DOHH2 (cell line): ENCODE measurements at regions not wholly inside any gene's neighbourhood (a gene's known extent, or its start where the extent isn't known, plus 50 kb on each side); places are given as distances from the start of the nearest gene placed in this dataset.

Experiments
- EZH2phosphoT487 ChIP-seq: fragments of 200-600 bp; sonication (generic); IDR thresholded peaks from 2 replicates; pipeline ENCODE4 v1.6.1; 2017; ENCODE audit warnings: borderline replicate concordance, mild to moderate bottlenecking, antibody characterized with exemption, low read length, moderate library complexity, mixed read lengths
- TF ChIP-seq, protein P1 (sequence below): fragments of 200-600 bp; sonication (generic); IDR thresholded peaks from one replicate; pipeline ENCODE4 v1.5.1; 2014; ENCODE audit warnings: antibody characterized with exemption, mild to moderate bottlenecking, low read depth, low read length; ENCODE audit not compliant: poor library complexity, severe bottlenecking

GRCh38 chr12:106001837-106002218, 136.9 kb downstream of the NUAK1 start:
- TF ChIP-seq, protein P1, sequence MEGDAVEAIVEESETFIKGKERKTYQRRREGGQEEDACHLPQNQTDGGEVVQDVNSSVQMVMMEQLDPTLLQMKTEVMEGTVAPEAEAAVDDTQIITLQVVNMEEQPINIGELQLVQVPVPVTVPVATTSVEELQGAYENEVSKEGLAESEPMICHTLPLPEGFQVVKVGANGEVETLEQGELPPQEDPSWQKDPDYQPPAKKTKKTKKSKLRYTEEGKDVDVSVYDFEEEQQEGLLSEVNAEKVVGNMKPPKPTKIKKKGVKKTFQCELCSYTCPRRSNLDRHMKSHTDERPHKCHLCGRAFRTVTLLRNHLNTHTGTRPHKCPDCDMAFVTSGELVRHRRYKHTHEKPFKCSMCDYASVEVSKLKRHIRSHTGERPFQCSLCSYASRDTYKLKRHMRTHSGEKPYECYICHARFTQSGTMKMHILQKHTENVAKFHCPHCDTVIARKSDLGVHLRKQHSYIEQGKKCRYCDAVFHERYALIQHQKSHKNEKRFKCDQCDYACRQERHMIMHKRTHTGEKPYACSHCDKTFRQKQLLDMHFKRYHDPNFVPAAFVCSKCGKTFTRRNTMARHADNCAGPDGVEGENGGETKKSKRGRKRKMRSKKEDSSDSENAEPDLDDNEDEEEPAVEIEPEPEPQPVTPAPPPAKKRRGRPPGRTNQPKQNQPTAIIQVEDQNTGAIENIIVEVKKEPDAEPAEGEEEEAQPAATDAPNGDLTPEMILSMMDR = no peak
- no peak for TF ChIP-seq EZH2phosphoT487
